ENCODE measurements at regions not wholly inside any gene's neighbourhood (a gene's known extent, or its start where the extent isn't known, plus 50 kb on each side); places are given as distances from the start of the nearest gene placed in this dataset.

- DNase-seq (ENCODE audit: insufficient read length, low spot score) (no peak), FAIRE-seq (no peak)
- no peak for TF ChIP-seq POLR2A (IDR thresholded peaks at IDR 0.05; ENCODE audit: low read depth, low read length)
These were observed 121.1 kb upstream of the XYLT1 start for GRCh38 chr16:17591655-17592405.

DNA sequence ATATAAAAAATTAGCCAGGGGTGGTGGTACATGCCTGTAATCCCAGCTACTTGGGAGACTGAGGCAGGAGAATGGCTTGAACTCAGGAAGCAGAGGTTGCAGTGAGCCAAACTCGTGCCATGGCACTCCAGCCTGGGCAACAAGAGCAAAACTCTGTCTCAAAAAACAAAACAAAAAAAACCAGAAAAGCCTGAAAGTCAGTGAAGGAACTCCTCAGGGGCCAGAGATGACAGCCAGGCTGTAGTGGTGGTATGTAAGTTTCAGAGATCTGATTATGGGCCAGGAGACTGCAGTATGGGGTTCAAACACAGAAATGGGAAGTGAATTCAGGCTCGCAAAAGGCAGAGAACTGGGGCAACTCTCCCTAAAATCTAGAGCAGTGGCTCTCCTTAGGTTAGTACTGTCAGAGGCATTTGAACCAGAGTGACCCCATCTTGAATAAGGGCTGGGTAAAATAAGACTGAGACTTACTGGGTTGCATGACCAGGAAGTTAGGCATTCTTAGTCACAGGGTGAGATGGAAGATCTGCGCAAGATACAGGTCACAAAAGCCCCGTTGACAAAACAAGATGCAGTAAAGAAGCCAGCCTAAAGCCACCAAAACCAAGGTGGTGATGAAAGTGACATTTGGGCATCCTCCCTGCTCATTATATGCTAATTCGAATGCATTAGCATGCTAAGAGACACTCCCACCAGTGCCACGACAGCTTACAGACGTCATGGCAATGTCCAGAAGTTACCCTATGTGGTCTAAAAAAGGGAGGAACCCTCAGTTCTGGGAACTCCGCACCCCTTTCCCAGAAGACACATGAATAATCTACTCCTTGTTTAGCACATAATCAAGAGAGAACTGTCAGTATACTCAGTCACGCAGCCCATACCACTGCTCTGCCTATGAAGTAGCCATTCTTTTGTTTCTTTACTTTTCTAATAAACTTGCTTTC, 120.2 kb upstream of the XYLT1 start:
- DNase-seq (ENCODE audit: insufficient read length, low spot score) (no peak), FAIRE-seq (no peak)
- TF ChIP-seq POLR2A (IDR thresholded peaks at IDR 0.05; ENCODE audit: low read depth, low read length), result no peak

GRCh38 chr16:17589898-17590297, 119.1 kb upstream of the XYLT1 start:
- TF ChIP-seq POLR2A (IDR thresholded peaks at IDR 0.05; ENCODE audit: low read depth, low read length), result no peak
- DNase-seq (ENCODE audit: insufficient read length, low spot score) (no peak), FAIRE-seq (no peak)

DNA sequence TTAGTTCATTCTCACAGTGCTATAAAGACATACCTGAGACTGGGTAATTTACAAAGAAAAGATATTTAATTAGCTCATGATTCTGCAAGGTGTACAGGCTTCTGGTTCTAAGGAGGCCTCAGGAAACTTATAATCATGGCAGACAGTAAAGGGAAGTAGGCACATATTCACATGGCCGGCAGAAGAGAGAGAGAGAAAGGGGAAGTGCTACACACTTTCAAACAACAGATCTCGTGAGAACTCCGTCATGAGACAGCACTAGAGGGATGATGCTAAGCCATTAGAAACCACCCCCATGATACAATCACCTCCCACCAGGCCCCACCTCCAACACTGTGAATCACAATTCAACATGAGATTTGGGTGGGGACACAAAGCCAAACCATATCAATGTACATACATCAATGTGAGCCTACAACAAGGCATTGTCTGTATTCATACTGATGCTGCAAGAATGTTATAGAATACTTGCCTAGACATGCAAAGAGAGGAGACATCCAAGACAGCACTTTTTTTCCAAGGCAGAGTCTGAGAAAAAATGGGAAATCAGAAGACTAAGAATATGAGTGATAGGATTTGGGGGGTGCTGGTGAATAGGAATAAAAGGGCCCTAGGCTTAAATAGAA, 114.8 kb upstream of the XYLT1 start:
- FAIRE-seq, result no peak
- TF ChIP-seq POLR2A (IDR thresholded peaks at IDR 0.05; ENCODE audit: low read depth, low read length), result no peak
- DNase-seq (ENCODE audit: insufficient read length, low spot score), result no peak

DNA sequence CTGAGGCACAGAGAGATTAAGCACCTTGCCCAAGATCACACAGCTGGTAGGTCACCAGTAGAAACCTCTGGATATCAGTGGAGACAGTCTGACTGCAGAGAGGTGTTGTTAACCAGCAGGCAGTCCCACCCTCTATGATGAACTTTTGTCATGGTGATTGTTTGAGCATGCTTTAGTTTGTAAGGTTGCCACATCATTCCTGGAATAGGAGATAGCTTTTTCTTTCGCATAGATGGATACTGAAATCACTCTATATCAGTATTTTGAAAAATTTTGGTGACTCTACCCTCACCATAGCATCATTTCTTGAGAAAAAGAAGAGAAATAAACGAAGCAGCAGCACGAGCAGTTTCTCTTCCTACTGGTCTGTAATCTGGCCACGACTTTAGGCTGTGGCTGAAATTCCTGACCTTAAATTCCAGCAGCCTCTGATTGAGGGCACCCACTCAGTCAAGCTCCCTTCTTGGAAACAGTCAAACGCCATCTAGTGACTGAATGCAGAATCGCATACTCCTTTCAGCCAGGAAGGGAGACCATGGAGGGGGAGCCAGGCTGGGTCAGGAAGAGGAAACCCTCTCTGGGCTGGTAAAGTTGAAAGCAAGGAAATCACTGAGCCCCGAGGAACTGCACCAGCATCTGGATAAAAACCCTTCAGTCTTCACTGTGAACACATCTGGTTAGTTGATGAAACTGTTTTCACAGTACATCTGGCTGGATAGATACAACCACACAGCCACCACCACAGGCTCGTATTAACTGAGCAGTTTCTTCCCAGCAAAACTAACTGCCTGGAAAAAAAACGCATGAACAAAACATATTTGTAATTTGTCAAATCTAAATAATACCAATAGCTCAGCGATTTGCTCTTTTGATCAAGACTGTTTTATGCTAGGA, 108.5 kb upstream of the XYLT1 start:
- no peak for TF ChIP-seq POLR2A (IDR thresholded peaks at IDR 0.05; ENCODE audit: low read depth, low read length)
- peak; percentile 32 for DNase-seq (ENCODE audit: insufficient read length, low spot score)
- peak; percentile 11 for FAIRE-seq

GRCh38 chr16:17574256-17574655, 103.5 kb upstream of the XYLT1 start:
- no peak for TF ChIP-seq POLR2A (IDR thresholded peaks at IDR 0.05; ENCODE audit: low read depth, low read length)
- no peak for DNase-seq (ENCODE audit: insufficient read length, low spot score)
- no peak for FAIRE-seq

- no peak for TF ChIP-seq POLR2A (IDR thresholded peaks at IDR 0.05; ENCODE audit: low read depth, low read length)
- FAIRE-seq (no peak), DNase-seq (ENCODE audit: insufficient read length, low spot score) (no peak)
These were observed 101.4 kb upstream of the XYLT1 start for GRCh38 chr16:17572145-17572544.

DNA sequence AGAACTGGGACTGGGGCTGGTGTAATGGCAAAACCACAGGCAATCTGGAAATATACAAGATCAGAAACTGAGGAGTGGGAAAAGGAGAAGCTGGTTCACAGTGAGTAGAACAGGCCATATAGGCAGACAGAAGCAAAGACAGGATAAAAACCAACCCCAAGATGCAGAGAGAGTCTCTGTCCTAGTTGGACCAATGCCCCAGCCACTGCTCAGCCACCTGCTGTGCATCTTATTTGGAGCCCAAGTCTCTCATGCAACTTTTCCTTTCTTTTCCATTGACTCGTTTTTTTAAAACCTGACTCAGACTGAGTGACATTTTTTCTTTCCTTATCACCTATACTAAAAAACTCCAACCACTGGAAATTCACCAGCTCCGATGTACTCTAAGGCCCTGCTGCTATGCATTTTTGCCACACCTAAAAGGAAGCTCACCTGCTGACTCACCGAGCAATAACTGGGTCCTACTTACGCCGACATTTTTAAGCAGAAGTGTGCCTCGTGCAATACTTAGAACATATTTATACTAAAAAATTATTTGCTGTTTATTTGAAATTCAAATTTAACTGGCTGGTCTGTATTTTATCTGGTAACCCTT, 100.8 kb upstream of the XYLT1 start:
- FAIRE-seq (no peak), DNase-seq (ENCODE audit: insufficient read length, low spot score) (no peak)
- TF ChIP-seq POLR2A (IDR thresholded peaks at IDR 0.05; ENCODE audit: low read depth, low read length), result no peak

GRCh38 chr16:17568239-17568638, 97.5 kb upstream of the XYLT1 start:
- no peak for FAIRE-seq
- no peak for TF ChIP-seq POLR2A (IDR thresholded peaks at IDR 0.05; ENCODE audit: low read depth, low read length)
- DNase-seq (ENCODE audit: insufficient read length, low spot score), result no peak

GRCh38 chr16:17567455-17567854, 96.7 kb upstream of the XYLT1 start:
- no peak for DNase-seq (ENCODE audit: insufficient read length, low spot score)
- no peak for TF ChIP-seq POLR2A (IDR thresholded peaks at IDR 0.05; ENCODE audit: low read depth, low read length)
- no peak for FAIRE-seq

- no peak for FAIRE-seq
- TF ChIP-seq POLR2A (IDR thresholded peaks at IDR 0.05; ENCODE audit: low read depth, low read length), result no peak
- no peak for DNase-seq (ENCODE audit: insufficient read length, low spot score)
These were observed 96.1 kb upstream of the XYLT1 start for GRCh38 chr16:17566656-17567450.

DNA sequence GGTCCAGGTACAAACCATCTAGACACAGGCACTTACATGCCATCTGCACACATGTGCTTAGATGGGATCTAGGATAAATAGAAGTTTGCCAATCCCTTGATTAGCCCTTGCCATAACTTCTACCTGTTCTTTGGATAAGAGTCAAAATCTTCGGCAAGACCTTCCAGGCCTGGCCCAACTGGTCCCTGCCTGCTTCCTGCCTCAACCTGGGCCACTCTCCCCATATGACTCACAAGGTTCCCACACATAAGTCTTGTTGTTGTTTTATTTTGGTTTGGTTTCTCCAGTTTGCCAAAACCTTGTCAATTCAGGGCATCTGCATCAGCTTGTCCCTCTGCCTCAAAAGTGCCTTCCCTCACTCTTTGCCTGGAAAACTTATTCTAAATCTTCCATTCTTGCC, 95.3 kb upstream of the XYLT1 start:
- no peak for FAIRE-seq
- DNase-seq (ENCODE audit: insufficient read length, low spot score), result no peak
- no peak for TF ChIP-seq POLR2A (IDR thresholded peaks at IDR 0.05; ENCODE audit: low read depth, low read length)

Measured in H54 (cell line).